Astrocyte (in vitro differentiated cells and primary cell): ENCODE measurements at regions not wholly inside any gene's neighbourhood (a gene's known extent, or its start where the extent isn't known, plus 50 kb on each side); places are given as distances from the start of the nearest gene placed in this dataset.

Source experiments
- DNase-seq: peaks from one replicate; pipeline ENCODE4 v3.0.0-alpha.2; 2010; ENCODE audit warnings: low read depth
- FAIRE-seq: peaks from 2 replicates; lab custom pipeline; 2011; peaks lifted over from hg19 to GRCh38; lab: Jason Lieb, UNC
- H2AFZ ChIP-seq: 2 replicates; pipeline ENCODE4 v1.6.0; 2012; ENCODE audit warnings: low read depth, low read length, inconsistent platforms
- H3K27ac ChIP-seq: 2 replicates; pipeline ENCODE4 v1.5.1; 2011; ENCODE audit warnings: low read depth, low read length, inconsistent platforms
- H3K27me3 ChIP-seq: 2 replicates; pipeline ENCODE4 v1.6.0; 2011; ENCODE audit warnings: low read length, inconsistent platforms; ENCODE audit not compliant: insufficient read depth
- H3K36me3 ChIP-seq: 2 replicates; pipeline ENCODE4 v1.5.1; 2011; ENCODE audit warnings: low read length, inconsistent platforms; ENCODE audit not compliant: insufficient read depth
- H3K4me1 ChIP-seq: 2 replicates; pipeline ENCODE4 v1.5.1; 2011; ENCODE audit warnings: low read length, inconsistent platforms; ENCODE audit not compliant: insufficient read depth
- H3K4me2 ChIP-seq: 2 replicates; pipeline ENCODE4 v1.6.0; 2012; ENCODE audit warnings: low read length, inconsistent platforms
- H3K4me3 ChIP-seq: 2 replicates; pipeline ENCODE4 v1.5.1; 2011; ENCODE audit warnings: low read depth, mild to moderate bottlenecking, low read length, inconsistent platforms; ENCODE audit not compliant: insufficient read depth
- H3K79me2 ChIP-seq: 2 replicates; pipeline ENCODE4 v1.6.0; 2012; ENCODE audit warnings: mild to moderate bottlenecking, low read length, inconsistent platforms; ENCODE audit not compliant: insufficient read depth
- H3K9ac ChIP-seq: 2 replicates; pipeline ENCODE4 v1.6.0; 2012; ENCODE audit warnings: mild to moderate bottlenecking, low read length, inconsistent platforms
- H3K9me3 ChIP-seq: 2 replicates; pipeline ENCODE4 v1.5.1; 2012; ENCODE audit warnings: low read depth, mild to moderate bottlenecking, low read length, inconsistent platforms; ENCODE audit not compliant: insufficient read depth
- H4K20me1 ChIP-seq: 2 replicates; pipeline ENCODE4 v1.6.0; 2012; ENCODE audit warnings: low read length, inconsistent platforms; ENCODE audit not compliant: insufficient read depth
- H3K27ac Mint-ChIP-seq: one replicate; pipeline ENCODE4 v1.8.0; 2021; ENCODE audit warnings: mild to moderate bottlenecking, mixed read lengths; ENCODE audit not compliant: unreplicated experiment
- H3K27me3 Mint-ChIP-seq: one replicate; pipeline ENCODE4 v1.8.0; 2021; ENCODE audit warnings: low read depth, mixed read lengths; ENCODE audit not compliant: unreplicated experiment
- H3K36me3 Mint-ChIP-seq: one replicate; pipeline ENCODE4 v1.8.0; 2021; ENCODE audit warnings: low read depth, mixed read lengths; ENCODE audit not compliant: unreplicated experiment
- H3K4me1 Mint-ChIP-seq: one replicate; pipeline ENCODE4 v1.8.0; 2021; ENCODE audit warnings: low read depth, mixed read lengths; ENCODE audit not compliant: unreplicated experiment
- H3K4me3 Mint-ChIP-seq: one replicate; pipeline ENCODE4 v1.8.0; 2021; ENCODE audit warnings: mild to moderate bottlenecking, moderate library complexity, mixed read lengths; ENCODE audit not compliant: unreplicated experiment
- H3K9me3 Mint-ChIP-seq: one replicate; pipeline ENCODE4 v1.8.0; 2021; ENCODE audit warnings: mild to moderate bottlenecking, mixed read lengths; ENCODE audit not compliant: unreplicated experiment
- CTCF ChIP-seq: IDR thresholded peaks from 2 replicates; pipeline ENCODE4 v1.5.1; 2011; ENCODE audit warnings: low read depth, mild to moderate bottlenecking, inconsistent platforms, low read length, moderate library complexity; ENCODE audit not compliant: insufficient read depth
- EZH2 ChIP-seq: IDR thresholded peaks from 2 replicates; pipeline ENCODE4 v1.6.1; 2012; ENCODE audit warnings: mild to moderate bottlenecking, low read length, inconsistent platforms; ENCODE audit not compliant: insufficient read depth

- no peak for FAIRE-seq
- H3K27me3 Mint-ChIP-seq: peaks cover 39% of the 10 kb centered on the region
These were observed 160.9 kb downstream of the QRSL1 start for GRCh38 chr6:106790149-106790770.

GRCh38 chr6:106789428-106790148 lies 160.2 kb downstream of the QRSL1 start:
- H3K4me2 ChIP-seq: no peak overlapping the region
- no peaks in the 10 kb centered on the region for H3K36me3 ChIP-seq
- H3K4me3 Mint-ChIP-seq: no peak overlapping the region
- no peaks in the 10 kb centered on the region for H3K27me3 ChIP-seq
- no peak overlapping the region for H3K4me3 ChIP-seq
- no peak overlapping the region for H3K27ac Mint-ChIP-seq
- DNase-seq: no peak
- no peak for TF ChIP-seq CTCF
- no peak for TF ChIP-seq EZH2
- H3K4me1 Mint-ChIP-seq: no peaks in the 10 kb centered on the region
- H3K27me3 Mint-ChIP-seq: peaks cover 36% of the 10 kb centered on the region
- no peak overlapping the region for H3K9ac ChIP-seq
- H2AFZ ChIP-seq: no peak overlapping the region
- H3K79me2 ChIP-seq: no peaks in the 10 kb centered on the region
- no peak overlapping the region for H3K27ac ChIP-seq
- H3K4me1 ChIP-seq: no peaks in the 10 kb centered on the region
- H3K36me3 Mint-ChIP-seq: no peaks in the 10 kb centered on the region
- no peaks in the 10 kb centered on the region for H4K20me1 ChIP-seq
- H3K9me3 ChIP-seq: no peaks in the 10 kb centered on the region
- no peaks in the 10 kb centered on the region for H3K9me3 Mint-ChIP-seq
- FAIRE-seq: no peak

More at GRCh38 chr6:106790149-106790770, 160.9 kb downstream of the QRSL1 start:
- Histone ChIP-seq H3K4me3 (no peak overlapping the region), H4K20me1 (no peaks in the 10 kb centered on the region), H3K4me1 (no peaks in the 10 kb centered on the region), H3K9ac (no peak overlapping the region), H3K9me3 (no peaks in the 10 kb centered on the region), H3K79me2 (no peaks in the 10 kb centered on the region), H2AFZ (no peak overlapping the region), H3K36me3 (no peaks in the 10 kb centered on the region), H3K27me3 (no peaks in the 10 kb centered on the region), H3K27ac (no peak overlapping the region), H3K4me2 (no peak overlapping the region)
- no peak overlapping the region for H3K27ac Mint-ChIP-seq
- no peaks in the 10 kb centered on the region for H3K4me1 Mint-ChIP-seq
- TF ChIP-seq EZH2 (no peak), CTCF (no peak)
- H3K36me3 Mint-ChIP-seq: no peaks in the 10 kb centered on the region
- no peaks in the 10 kb centered on the region for H3K9me3 Mint-ChIP-seq
- DNase-seq: no peak
- no peak overlapping the region for H3K4me3 Mint-ChIP-seq

GRCh38 chr6:106788761-106789160 lies 159.4 kb downstream of the QRSL1 start:
- Mint-ChIP-seq H3K36me3 (no peaks in the 10 kb centered on the region), H3K4me3 (no peak overlapping the region), H3K9me3 (no peaks in the 10 kb centered on the region), H3K27ac (no peak overlapping the region), H3K4me1 (peaks cover 5% of the 10 kb centered on the region), H3K27me3 (peaks cover 28% of the 10 kb centered on the region)
- no peaks in the 10 kb centered on the region for H4K20me1 ChIP-seq
- H3K9ac ChIP-seq: no peak overlapping the region
- H3K79me2 ChIP-seq: no peaks in the 10 kb centered on the region
- FAIRE-seq (no peak), DNase-seq (no peak)
- TF ChIP-seq EZH2: no peak
- no peak for TF ChIP-seq CTCF
- H3K4me1 ChIP-seq: no peaks in the 10 kb centered on the region
- H2AFZ ChIP-seq: no peak overlapping the region
- no peaks in the 10 kb centered on the region for H3K9me3 ChIP-seq
- H3K27me3 ChIP-seq: no peaks in the 10 kb centered on the region
- no peak overlapping the region for H3K4me2 ChIP-seq
- H3K27ac ChIP-seq: no peak overlapping the region
- no peak overlapping the region for H3K4me3 ChIP-seq
- no peaks in the 10 kb centered on the region for H3K36me3 ChIP-seq
